Mammary epithelial cell (primary cell): ENCODE measurements at regions not wholly inside any gene's neighbourhood (a gene's known extent, or its start where the extent isn't known, plus 50 kb on each side); places are given as distances from the start of the nearest gene placed in this dataset.

ENCODE experiments used
- CTCF ChIP-seq, 2 donors: IDR thresholded peaks in 1 of 2; conservative IDR thresholded peaks in 1 of 2; 2 replicates each; pipeline ENCODE4 v1.5.1; 2011 to 2012; ENCODE audit warnings: inconsistent platforms in 2 of 2, low read length in 2 of 2, mild to moderate bottlenecking in 2 of 2, control low read depth in 1 of 2, low read depth in 1 of 2; ENCODE audit not compliant: insufficient read depth in 1 of 2; ENCODE audit errors: extremely low read depth in 1 of 2
- EZH2 ChIP-seq: IDR thresholded peaks from 2 replicates; pipeline ENCODE4 v1.6.1; 2012; ENCODE audit warnings: low read length, inconsistent platforms, borderline replicate concordance

- TF ChIP-seq CTCF (conservative IDR thresholded peaks at IDR 0.05 in 1 of 2, IDR thresholded peaks at IDR 0.05 in 1 of 2; ENCODE audit: extremely low read depth in 1 of 2, insufficient read depth in 1 of 2, low read depth in 1 of 2, low read length in 2 of 2) (no peak), EZH2 (no peak)
These were observed 221.4 kb downstream of the FAM43A start for GRCh38 chr3:194906970-194907629.
